Daoy (cell line): ENCODE measurements at regions not wholly inside any gene's neighbourhood (a gene's known extent, or its start where the extent isn't known, plus 50 kb on each side); places are given as distances from the start of the nearest gene placed in this dataset.
"Not testable (repeated sequence)": the region's sequence is repeated elsewhere in the genome, so short reads cannot be mapped to it uniquely, and the experiment has no call there.

Experiments
- DNase-seq: peaks from one replicate; pipeline ENCODE4 v3.0.0-alpha.2; 2015; ENCODE audit warnings: low read depth

- DNase-seq: not testable (repeated sequence)
Measured at GRCh38 chr5:97234380-97234779, 51.3 kb upstream of the RIOK2 start.

DNA sequence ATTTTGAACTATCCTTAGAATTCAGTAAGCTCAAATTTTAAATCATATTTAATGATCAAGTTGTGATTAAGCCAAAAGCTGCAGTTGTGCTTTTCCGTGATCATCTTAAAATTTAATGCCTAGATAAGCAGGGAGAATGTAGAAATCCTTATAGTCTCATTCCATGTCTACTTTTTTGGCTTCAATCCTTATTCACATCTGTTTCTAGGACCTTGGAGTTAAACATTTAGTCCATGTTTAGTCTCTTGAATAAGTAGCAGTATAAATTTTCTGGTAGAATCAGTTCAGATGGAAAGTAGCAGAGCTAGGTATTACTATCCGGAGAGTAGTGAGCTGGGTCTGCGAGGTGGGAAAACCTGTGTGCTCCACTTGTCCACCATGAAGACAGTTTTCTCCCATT lies 59.3 kb upstream of the RIOK2 start:
- DNase-seq: no peak

- DNase-seq: no peak
Measured at GRCh38 chr5:97243353-97243752, 60.3 kb upstream of the RIOK2 start.

- no peak for DNase-seq
Measured at GRCh38 chr5:97245386-97245785, 62.3 kb upstream of the RIOK2 start.

DNA sequence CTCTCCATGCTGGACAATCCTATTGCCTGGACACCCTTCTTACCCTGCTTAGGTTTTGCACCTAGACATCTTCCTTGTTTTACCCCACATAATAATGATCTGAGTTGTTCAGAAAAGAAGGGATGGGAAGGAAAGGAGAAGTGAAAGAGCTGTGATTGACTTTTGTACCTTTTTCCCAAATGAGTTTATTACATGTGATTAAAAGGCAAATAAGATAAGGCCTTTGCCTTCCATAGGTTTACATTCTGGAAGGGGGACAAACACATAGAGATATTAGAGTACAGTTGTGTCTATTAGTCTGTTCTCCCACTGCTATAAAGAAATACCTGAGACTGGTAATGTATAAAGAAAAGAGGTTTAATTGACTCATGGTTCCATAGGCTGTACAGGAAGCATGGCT lies 67.1 kb upstream of the RIOK2 start:
- DNase-seq: no peak

GRCh38 chr5:97266076-97266475 lies 83.0 kb upstream of the RIOK2 start:
- no peak for DNase-seq

- no peak for DNase-seq
Measured at GRCh38 chr5:97266576-97266975, 83.5 kb upstream of the RIOK2 start.

GRCh38 chr5:97267767-97268166 lies 84.7 kb upstream of the RIOK2 start:
- DNase-seq: no peak

DNA sequence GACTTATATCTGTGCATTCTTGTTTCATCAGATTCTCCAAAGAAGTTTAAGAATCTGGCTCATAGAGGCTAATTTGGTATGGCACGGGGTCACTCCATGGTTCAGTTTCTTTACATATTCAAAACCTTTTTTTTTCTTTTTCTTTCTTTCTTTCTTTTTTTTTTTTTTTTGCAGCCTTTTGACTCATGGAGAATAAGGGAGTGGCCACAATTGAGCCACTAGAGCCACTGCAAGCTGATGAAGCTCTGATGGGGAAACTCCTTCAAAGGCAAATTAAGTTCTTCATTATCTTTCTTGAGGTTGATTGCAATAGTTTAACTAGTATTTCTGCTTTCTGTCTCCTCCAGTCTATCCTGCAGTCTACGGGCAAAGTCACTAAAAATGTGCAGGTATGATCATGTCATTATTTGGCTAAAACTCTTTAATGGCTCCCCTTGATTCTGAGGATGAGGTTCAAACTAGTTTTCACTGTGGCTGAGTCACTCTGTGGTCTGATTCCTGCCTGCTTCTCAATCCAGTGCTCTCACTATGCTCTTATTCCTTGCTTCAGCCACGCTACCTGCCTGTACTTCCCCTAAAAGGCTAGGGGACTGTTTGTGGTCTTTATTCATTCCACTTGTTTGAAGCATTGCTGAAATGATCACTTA lies 93.5 kb upstream of the RIOK2 start:
- DNase-seq: no peak

DNA sequence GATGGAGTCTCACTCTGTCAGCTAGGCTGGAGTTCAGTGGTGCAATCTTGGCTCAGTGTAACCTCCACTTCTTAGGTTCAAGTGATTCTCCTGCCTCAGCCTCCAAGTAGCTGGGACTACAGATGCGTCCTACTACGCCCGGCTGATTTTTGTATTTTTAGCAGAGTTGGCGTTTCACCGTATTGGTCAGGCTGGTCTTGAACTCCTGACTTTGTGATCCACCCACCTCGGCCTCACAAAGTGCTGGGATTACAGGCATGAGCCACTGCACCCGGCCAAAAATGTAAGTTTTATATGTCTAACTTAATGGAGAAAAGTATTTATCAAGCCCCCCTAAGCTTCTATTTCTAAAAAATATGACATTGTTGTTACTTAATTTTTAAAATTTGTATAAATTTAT lies 98.2 kb upstream of the RIOK2 start:
- DNase-seq: no peak

GRCh38 chr5:97297063-97297703 lies 114.1 kb upstream of the RIOK2 start:
- no peak for DNase-seq

GRCh38 chr5:97297704-97298091 lies 114.7 kb upstream of the RIOK2 start:
- DNase-seq: no peak

GRCh38 chr5:97301181-97301580 lies 118.1 kb upstream of the RIOK2 start:
- DNase-seq: not testable (repeated sequence)

DNA sequence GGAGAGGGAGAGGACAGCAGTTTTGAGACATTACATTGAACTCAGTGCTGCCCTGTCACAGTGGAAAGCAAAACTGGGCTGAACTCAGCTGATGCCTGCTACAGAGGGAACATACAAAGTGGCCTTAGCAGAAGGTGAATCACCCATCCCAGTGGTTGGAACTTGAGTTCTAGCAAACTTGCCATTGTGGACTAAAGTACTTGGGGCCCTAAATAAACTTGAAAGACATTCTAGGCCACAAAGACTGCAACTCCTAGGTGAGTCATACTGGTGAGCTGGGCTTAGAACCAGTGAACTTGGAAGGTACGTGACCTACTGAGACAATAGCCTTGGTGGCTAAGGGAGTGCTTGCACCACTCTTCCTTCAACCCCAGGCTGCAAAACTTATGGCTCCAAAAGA lies 155.7 kb upstream of the RIOK2 start:
- DNase-seq: no peak

DNA sequence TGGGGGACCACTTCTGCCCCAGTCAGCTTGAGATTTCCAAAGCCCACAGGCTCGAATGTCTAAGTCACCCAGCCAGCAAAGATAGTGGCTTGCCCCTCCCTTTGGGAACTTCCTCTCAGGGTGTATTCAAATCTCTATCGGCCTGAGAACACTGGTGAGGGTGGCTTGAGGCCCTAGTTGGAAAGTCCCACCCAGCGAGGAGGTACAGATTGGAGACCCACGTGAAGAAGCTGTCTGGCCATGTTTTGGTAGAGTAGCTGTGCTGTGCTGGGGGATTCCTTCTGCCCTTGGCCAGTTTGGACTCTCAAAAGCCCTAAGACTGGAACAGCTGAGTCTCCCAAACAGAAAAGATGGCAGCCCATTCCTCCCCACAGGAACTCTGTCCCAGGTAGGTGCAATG lies 172.7 kb upstream of the RIOK2 start:
- no peak for DNase-seq

GRCh38 chr5:97363577-97363976 lies 180.5 kb upstream of the RIOK2 start:
- no peak for DNase-seq

DNA sequence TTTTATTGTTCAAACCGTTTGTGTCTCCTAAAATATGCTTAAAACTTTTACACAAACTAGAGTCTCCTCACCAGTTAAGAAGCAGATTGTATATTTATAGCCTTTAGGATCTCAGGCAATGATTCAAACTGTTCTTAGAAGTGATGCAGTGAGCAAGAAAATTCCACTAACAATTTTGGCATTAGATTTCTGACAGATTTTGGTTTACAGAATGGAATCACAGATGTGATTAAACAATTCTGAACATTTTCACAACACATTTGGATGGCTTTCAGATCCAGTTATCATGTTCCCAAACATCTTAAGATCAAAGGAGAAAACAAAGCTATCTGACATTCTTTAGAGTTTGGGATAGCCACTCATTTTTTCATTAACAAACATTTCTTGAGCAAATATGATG lies 181.7 kb upstream of the RIOK2 start:
- DNase-seq: no peak

GRCh38 chr5:97365163-97365845 lies 182.3 kb upstream of the RIOK2 start:
- DNase-seq: no peak

GRCh38 chr5:97365918-97366317 lies 182.9 kb upstream of the RIOK2 start:
- DNase-seq: no peak

DNA sequence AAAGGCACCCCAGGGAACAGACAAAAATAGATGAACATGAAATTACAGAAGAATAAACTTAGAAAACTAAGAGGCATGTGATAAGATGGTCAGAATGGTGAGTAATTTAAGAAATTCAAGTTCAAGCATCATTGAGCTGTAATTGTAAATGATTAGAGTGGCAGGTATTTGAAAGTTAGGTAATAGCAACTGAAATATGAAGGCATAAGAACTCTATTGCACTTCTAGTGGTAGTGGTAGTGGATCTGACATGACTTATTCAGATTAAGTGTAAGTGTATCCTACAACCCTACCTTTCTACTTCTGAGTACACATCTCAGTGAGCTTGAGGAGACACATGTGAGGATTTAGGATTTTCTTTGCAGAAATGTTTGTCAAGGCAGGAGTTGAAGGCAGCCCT lies 192.9 kb upstream of the RIOK2 start:
- no peak for DNase-seq

DNA sequence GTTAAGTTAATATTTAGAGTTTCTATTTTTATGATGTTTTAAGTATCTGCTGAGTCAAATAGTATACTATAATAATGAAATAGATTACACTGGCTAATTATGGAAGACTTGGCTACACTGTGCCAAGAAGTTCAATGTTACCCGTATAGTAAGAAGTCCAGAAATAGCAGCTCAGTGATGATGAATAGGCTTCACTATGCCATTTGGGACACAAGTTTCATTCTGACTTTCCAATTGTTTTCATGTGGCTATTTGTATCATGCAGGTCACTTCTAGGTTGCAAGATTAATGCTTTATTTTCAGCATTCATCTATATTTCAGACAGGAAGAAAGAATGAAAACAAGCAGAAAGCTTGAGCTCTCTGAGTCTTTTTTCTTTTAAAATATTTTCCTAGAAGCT lies 194.5 kb upstream of the RIOK2 start:
- no peak for DNase-seq

DNA sequence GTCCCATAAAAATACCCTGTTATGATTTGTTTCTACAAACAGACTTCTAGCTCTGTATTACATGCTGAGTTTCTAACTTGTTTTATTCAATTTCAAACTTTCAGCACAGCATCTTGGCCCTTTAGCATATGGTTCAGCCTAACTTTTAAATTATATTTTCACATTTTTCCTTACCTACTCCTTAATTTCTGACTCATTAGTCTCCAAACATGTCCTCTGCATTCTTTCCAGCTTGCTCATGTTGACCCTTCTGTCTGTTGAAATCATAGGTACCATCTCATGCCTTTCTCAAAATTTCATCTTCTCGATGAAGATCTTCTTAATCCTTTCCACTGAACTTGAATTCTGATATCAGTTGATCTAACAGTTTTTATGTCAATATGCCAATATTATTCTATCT lies 200.9 kb upstream of the RIOK2 start:
- no peak for DNase-seq

GRCh38 chr5:97388794-97389193 lies 205.7 kb upstream of the RIOK2 start:
- DNase-seq: no peak
